Neutrophil (primary cell): ENCODE measurements at regions not wholly inside any gene's neighbourhood (a gene's known extent, or its start where the extent isn't known, plus 50 kb on each side); places are given as distances from the start of the nearest gene placed in this dataset.

Source experiments
- H3K27ac ChIP-seq: fragments of 200-600 bp; sonication (generic); 2 replicates; pipeline ENCODE4 v1.5.1; 2016; ENCODE audit warnings: mild to moderate bottlenecking, moderate library complexity
- H3K27me3 ChIP-seq: fragments of 200-600 bp; sonication (generic); 2 replicates; pipeline ENCODE4 v1.6.0; 2016; ENCODE audit warnings: mild to moderate bottlenecking
- H3K36me3 ChIP-seq: fragments of 200-600 bp; sonication (generic); 2 replicates; pipeline ENCODE4 v1.5.1; 2017
- H3K4me1 ChIP-seq, 2 experiments: fragments of 200-600 bp in 1 of 2; sonication (generic) in 1 of 2; 1 replicate in 1 of 2; 2 replicates in 1 of 2; pipeline versions ENCODE4 v1.5.1 to v1.6.1; 2013 to 2016; ENCODE audit warnings: low read depth in 1 of 2, low read length in 1 of 2, mild to moderate bottlenecking in 1 of 2, moderate library complexity in 1 of 2; ENCODE audit not compliant: control insufficient read depth in 1 of 2, insufficient read depth in 1 of 2
- H3K4me3 ChIP-seq, 2 experiments: fragments of 200-600 bp in 1 of 2; sonication (generic) in 1 of 2; 1 replicate in 1 of 2; 2 replicates in 1 of 2; pipeline ENCODE4 v1.5.1; 2013 to 2016; ENCODE audit warnings: low read depth in 1 of 2, low read length in 1 of 2, mild to moderate bottlenecking in 1 of 2, moderate library complexity in 1 of 2
- H3K9me3 ChIP-seq: fragments of 200-600 bp; sonication (generic); 2 replicates; pipeline ENCODE4 v1.5.1; 2016
- CTCF ChIP-seq: fragments of 200-600 bp; sonication (generic); IDR thresholded peaks from 2 replicates; pipeline ENCODE4 v1.5.1; 2016; ENCODE audit warnings: antibody characterized with exemption

- Histone ChIP-seq H3K9me3 (no peaks in the 10 kb centered on the region), H3K27ac (no peak overlapping the region), H3K27me3 (no peaks in the 10 kb centered on the region), H3K4me3 (no peak overlapping the region), H3K4me1 (no peaks in the 10 kb centered on the region), H3K36me3 (no peaks in the 10 kb centered on the region)
- TF ChIP-seq CTCF = no peak
Observed at GRCh38 chr10:125444790-125445189, 238.2 kb downstream of the TEX36 start.

- Histone ChIP-seq H3K4me3 (no peak overlapping the region), H3K36me3 (no peaks in the 10 kb centered on the region), H3K27ac (no peak overlapping the region), H3K4me1 (no peaks in the 10 kb centered on the region), H3K27me3 (no peaks in the 10 kb centered on the region), H3K9me3 (no peaks in the 10 kb centered on the region)
- TF ChIP-seq CTCF = no peak
Observed at GRCh38 chr10:125442856-125443540, 240.0 kb downstream of the TEX36 start.

- Histone ChIP-seq H3K4me1 (no peaks in the 10 kb centered on the region), H3K36me3 (no peaks in the 10 kb centered on the region), H3K27ac (no peak overlapping the region), H3K27me3 (no peaks in the 10 kb centered on the region), H3K9me3 (no peaks in the 10 kb centered on the region), H3K4me3 (no peak overlapping the region)
- TF ChIP-seq CTCF = no peak
Observed at GRCh38 chr10:125441151-125441550, 241.8 kb downstream of the TEX36 start.

GRCh38 chr10:125431149-125431548 lies 251.8 kb downstream of the TEX36 start:
- no peaks in the 10 kb centered on the region for H3K4me1 ChIP-seq
- no peaks in the 10 kb centered on the region for H3K27me3 ChIP-seq
- H3K9me3 ChIP-seq = no peaks in the 10 kb centered on the region
- no peaks in the 10 kb centered on the region for H3K36me3 ChIP-seq
- no peak for TF ChIP-seq CTCF
- no peak overlapping the region for H3K27ac ChIP-seq
- no peak overlapping the region for H3K4me3 ChIP-seq

GRCh38 chr10:125428054-125428453 lies 254.9 kb downstream of the TEX36 start:
- H3K27ac ChIP-seq = no peak overlapping the region
- no peaks in the 10 kb centered on the region for H3K9me3 ChIP-seq
- H3K36me3 ChIP-seq = no peaks in the 10 kb centered on the region
- no peaks in the 10 kb centered on the region for H3K27me3 ChIP-seq
- H3K4me3 ChIP-seq = no peak overlapping the region
- no peaks in the 10 kb centered on the region for H3K4me1 ChIP-seq
- no peak for TF ChIP-seq CTCF
